ENCODE measurements at regions not wholly inside any gene's neighbourhood (a gene's known extent, or its start where the extent isn't known, plus 50 kb on each side); places are given as distances from the start of the nearest gene placed in this dataset.

GRCh38 chr4:117154251-117154650 is 68.9 kb upstream of the TRAM1L1 start:
- Histone ChIP-seq H3F3A (ENCODE audit: low read length, unreplicated experiment) (no peaks in the 10 kb centered on the region), H4K20me1 (ENCODE audit: low read length) (no peaks in the 10 kb centered on the region), H3K79me2 (ENCODE audit: low read length) (no peaks in the 10 kb centered on the region), H3K9me2 (replicated peaks; ENCODE audit: low read length) (no peaks in the 10 kb centered on the region), H3K9ac (ENCODE audit: low read length) (no peak overlapping the region), H3K4me1 (ENCODE audit: insufficient read depth, low read length) (no peaks in the 10 kb centered on the region), H2AFZ (ENCODE audit: low read length) (no peak overlapping the region), H3K27me3 (ENCODE audit: low read length) (no peaks in the 10 kb centered on the region), H3K27ac (ENCODE audit: low read length) (no peak overlapping the region), H3K4me3 (ENCODE audit: low read length) (no peak overlapping the region), H3K36me3 (ENCODE audit: low read depth, low read length) (no peaks in the 10 kb centered on the region), H3K9me3 (ENCODE audit: low read length) (no peaks in the 10 kb centered on the region), H3K4me2 (ENCODE audit: low read length) (no peak overlapping the region)
- no peak for ATAC-seq
- ChIA-PET CTCF (no interaction called here), POLR2A (ENCODE audit: unreplicated experiment) (no interaction called here)
- no TSS peak for BruUV-seq (replicated peaks)
- TF ChIP-seq EZH2phosphoT487 (IDR thresholded peaks at IDR 0.05; ENCODE audit: borderline replicate concordance, low read length) (no peak), CTCF (conservative IDR thresholded peaks at IDR 0.05; ENCODE audit: low read depth, low read length) (no peak), EZH2 (IDR thresholded peaks at IDR 0.05; ENCODE audit: low read length, unreplicated experiment) (no peak)
- no peak for DNase-seq
- intact Hi-C loops (cut with micrococcal nuclease): no loop called here

GRCh38 chr4:117156806-117157205 is 71.4 kb upstream of the TRAM1L1 start:
- H3F3A ChIP-seq (ENCODE audit: low read length, unreplicated experiment): no peaks in the 10 kb centered on the region
- H2AFZ ChIP-seq (ENCODE audit: low read length): no peak overlapping the region
- no TSS peak for BruUV-seq (replicated peaks)
- DNase-seq: no peak
- H3K4me3 ChIP-seq (ENCODE audit: low read length): no peak overlapping the region
- no peaks in the 10 kb centered on the region for H3K27me3 ChIP-seq (ENCODE audit: low read length)
- no peak overlapping the region for H3K4me2 ChIP-seq (ENCODE audit: low read length)
- no peaks in the 10 kb centered on the region for H3K9me2 ChIP-seq (replicated peaks; ENCODE audit: low read length)
- H3K79me2 ChIP-seq (ENCODE audit: low read length): no peaks in the 10 kb centered on the region
- H4K20me1 ChIP-seq (ENCODE audit: low read length): no peaks in the 10 kb centered on the region
- ChIA-PET POLR2A (ENCODE audit: unreplicated experiment) (no interaction called here), CTCF (no interaction called here)
- intact Hi-C loops (cut with micrococcal nuclease): no loop called here
- H3K36me3 ChIP-seq (ENCODE audit: low read depth, low read length): no peaks in the 10 kb centered on the region
- TF ChIP-seq EZH2phosphoT487 (IDR thresholded peaks at IDR 0.05; ENCODE audit: borderline replicate concordance, low read length): no peak
- TF ChIP-seq CTCF (conservative IDR thresholded peaks at IDR 0.05; ENCODE audit: low read depth, low read length): no peak
- no peak for TF ChIP-seq EZH2 (IDR thresholded peaks at IDR 0.05; ENCODE audit: low read length, unreplicated experiment)
- no peaks in the 10 kb centered on the region for H3K4me1 ChIP-seq (ENCODE audit: insufficient read depth, low read length)
- no peak overlapping the region for H3K27ac ChIP-seq (ENCODE audit: low read length)
- no peak for ATAC-seq
- H3K9me3 ChIP-seq (ENCODE audit: low read length): no peaks in the 10 kb centered on the region
- H3K9ac ChIP-seq (ENCODE audit: low read length): no peak overlapping the region

GRCh38 chr4:117157360-117157759 is 72.0 kb upstream of the TRAM1L1 start:
- intact Hi-C loops (cut with micrococcal nuclease): no loop called here
- CTCF ChIA-PET: no interaction called here
- Histone ChIP-seq H3K27me3 (ENCODE audit: low read length) (no peaks in the 10 kb centered on the region), H3F3A (ENCODE audit: low read length, unreplicated experiment) (no peaks in the 10 kb centered on the region), H3K79me2 (ENCODE audit: low read length) (no peaks in the 10 kb centered on the region), H3K4me3 (ENCODE audit: low read length) (no peak overlapping the region), H3K9me3 (ENCODE audit: low read length) (no peaks in the 10 kb centered on the region), H3K4me2 (ENCODE audit: low read length) (no peak overlapping the region), H3K9ac (ENCODE audit: low read length) (no peak overlapping the region), H4K20me1 (ENCODE audit: low read length) (no peaks in the 10 kb centered on the region), H3K9me2 (replicated peaks; ENCODE audit: low read length) (no peaks in the 10 kb centered on the region), H3K36me3 (ENCODE audit: low read depth, low read length) (no peaks in the 10 kb centered on the region), H3K4me1 (ENCODE audit: insufficient read depth, low read length) (no peaks in the 10 kb centered on the region), H3K27ac (ENCODE audit: low read length) (no peak overlapping the region), H2AFZ (ENCODE audit: low read length) (no peak overlapping the region)
- no peak for TF ChIP-seq CTCF (conservative IDR thresholded peaks at IDR 0.05; ENCODE audit: low read depth, low read length)
- no peak for TF ChIP-seq EZH2 (IDR thresholded peaks at IDR 0.05; ENCODE audit: low read length, unreplicated experiment)
- TF ChIP-seq EZH2phosphoT487 (IDR thresholded peaks at IDR 0.05; ENCODE audit: borderline replicate concordance, low read length): no peak
- POLR2A ChIA-PET (ENCODE audit: unreplicated experiment): no interaction called here
- DNase-seq (no peak), ATAC-seq (no peak)
- BruUV-seq (replicated peaks): no TSS peak

Data from PC-3 (cell line).